Spinal cord (tissue), 9 donors: ENCODE measurements at regions not wholly inside any gene's neighbourhood (a gene's known extent, or its start where the extent isn't known, plus 50 kb on each side); places are given as distances from the start of the nearest gene placed in this dataset.

ENCODE experiments used
- DNase-seq, 6 donors: peaks; one replicate each; pipeline versions ENCODE4 v3.0.0 to v3.0.0-alpha.2; 2013 to 2015; ENCODE audit warnings: low spot score in 6 of 6, low read depth in 4 of 6
- H3K27ac ChIP-seq: one replicate; pipeline ENCODE4 v1.5.1; 2013; ENCODE audit warnings: low read depth, low read length, control low read depth
- H3K27me3 ChIP-seq: one replicate; pipeline ENCODE4 v1.6.1; 2013; ENCODE audit warnings: low read length; ENCODE audit not compliant: control insufficient read depth, insufficient read depth
- H3K36me3 ChIP-seq: one replicate; pipeline ENCODE4 v1.6.1; 2013; ENCODE audit warnings: low read length; ENCODE audit not compliant: control insufficient read depth, insufficient read depth
- H3K4me1 ChIP-seq: one replicate; pipeline ENCODE4 v1.6.1; 2013; ENCODE audit warnings: low read length; ENCODE audit not compliant: control insufficient read depth, insufficient read depth
- H3K4me3 ChIP-seq: one replicate; pipeline ENCODE4 v1.5.1; 2013; ENCODE audit warnings: low read depth, low read length, control low read depth
- H3K9me3 ChIP-seq: one replicate; pipeline ENCODE4 v1.6.1; 2013; ENCODE audit warnings: low read length; ENCODE audit not compliant: control insufficient read depth, insufficient read depth
- WGBS: methylation state at CpG from one replicate; pipeline ENCODE4 v1.1.5; 2013; ENCODE audit warnings: missing lambda C conversion rate; ENCODE audit not compliant: insufficient coverage; 5-methylcytosine and 5-hydroxymethylcytosine counted together
- donor health status: healthy.

DNA sequence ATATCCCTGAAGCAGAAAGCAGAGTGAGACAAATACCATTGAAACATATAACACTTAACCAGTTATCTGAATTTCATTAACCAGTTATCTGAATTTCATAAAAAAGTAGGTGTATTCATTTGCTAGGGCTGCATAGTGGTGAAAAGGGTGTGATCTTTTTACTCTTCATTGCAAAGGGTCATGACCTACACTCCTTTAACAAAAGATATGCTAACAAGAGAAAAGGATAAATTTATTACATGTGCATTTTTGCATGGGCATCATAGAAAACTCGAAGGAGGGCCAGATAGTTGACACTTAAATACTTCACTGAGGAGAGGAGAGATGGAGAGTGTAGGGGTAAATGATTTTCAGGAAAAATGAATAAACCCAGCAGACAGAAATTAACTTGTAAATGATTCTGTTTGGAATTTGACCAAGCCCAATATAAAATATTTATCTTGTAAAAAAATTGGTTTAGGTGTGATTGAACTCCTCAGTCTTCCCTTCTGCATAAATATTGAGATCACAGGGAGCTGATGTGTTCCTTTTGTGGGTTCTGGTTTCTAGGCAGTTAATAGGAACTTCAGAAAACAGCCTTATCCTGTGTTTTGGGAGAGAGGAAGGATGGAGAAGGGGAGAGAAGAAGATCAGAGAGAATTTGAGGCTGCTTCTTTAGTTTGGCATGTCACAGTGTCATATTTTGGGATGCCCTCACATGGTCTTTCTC, 372.5 kb upstream of the SYT4 start:
- DNase-seq, result no peak
- no CpG with 5 or more reads among the region's 1 CpG for WGBS
- Histone ChIP-seq H3K36me3 (no peaks in the 10 kb centered on the region), H3K27ac (no peak overlapping the region), H3K4me1 (no peaks in the 10 kb centered on the region), H3K27me3 (no peaks in the 10 kb centered on the region), H3K9me3 (no peaks in the 10 kb centered on the region), H3K4me3 (no peak overlapping the region)

DNA sequence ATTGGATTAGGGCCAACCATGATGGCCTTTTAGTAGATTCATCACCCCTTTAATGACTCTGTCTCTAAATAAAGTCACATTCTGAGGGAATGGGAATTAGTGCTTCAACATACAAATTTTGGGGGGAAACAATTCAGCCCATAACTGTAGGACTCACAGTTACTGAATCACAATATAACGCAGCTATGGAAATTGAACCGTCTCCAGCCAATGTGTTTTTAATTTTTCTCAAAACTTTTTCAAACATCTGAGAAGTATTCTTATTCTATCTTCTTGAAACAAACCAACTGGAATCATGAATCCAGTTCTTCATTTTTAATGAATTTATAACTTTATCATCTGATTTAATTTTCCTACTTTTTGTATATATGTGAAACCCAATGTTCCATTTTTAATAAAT, 373.1 kb upstream of the SYT4 start:
- no CpG with 5 or more reads among the region's 2 CpGs for WGBS
- no peaks in the 10 kb centered on the region for H3K4me1 ChIP-seq
- DNase-seq, result no peak
- H3K9me3 ChIP-seq, result no peaks in the 10 kb centered on the region
- H3K27ac ChIP-seq, result no peak overlapping the region
- no peaks in the 10 kb centered on the region for H3K27me3 ChIP-seq
- no peak overlapping the region for H3K4me3 ChIP-seq
- H3K36me3 ChIP-seq, result no peaks in the 10 kb centered on the region

DNA sequence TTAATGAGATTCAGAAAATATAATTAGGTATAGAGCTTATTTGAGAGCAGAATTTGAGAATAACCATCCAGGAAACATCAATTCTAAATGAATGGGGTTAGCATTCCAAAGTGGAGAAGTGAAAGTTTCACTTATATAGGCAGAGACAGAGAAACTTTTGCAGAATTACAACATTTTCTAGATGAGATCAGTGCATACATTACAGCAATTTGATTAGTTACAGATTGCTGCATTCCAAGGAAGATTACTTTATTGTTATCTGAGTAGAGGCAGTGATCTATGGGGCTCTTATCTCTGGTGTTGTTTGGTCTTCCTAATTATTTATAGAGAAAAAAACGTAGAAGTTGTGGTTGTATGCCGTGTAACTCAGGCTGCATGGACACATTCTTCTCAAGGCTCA, 373.8 kb upstream of the SYT4 start:
- Histone ChIP-seq H3K36me3 (no peaks in the 10 kb centered on the region), H3K9me3 (no peaks in the 10 kb centered on the region), H3K4me3 (no peak overlapping the region), H3K27me3 (no peaks in the 10 kb centered on the region), H3K4me1 (no peaks in the 10 kb centered on the region), H3K27ac (no peak overlapping the region)
- no CpG with 5 or more reads among the region's 2 CpGs for WGBS
- DNase-seq, result no peak

DNA sequence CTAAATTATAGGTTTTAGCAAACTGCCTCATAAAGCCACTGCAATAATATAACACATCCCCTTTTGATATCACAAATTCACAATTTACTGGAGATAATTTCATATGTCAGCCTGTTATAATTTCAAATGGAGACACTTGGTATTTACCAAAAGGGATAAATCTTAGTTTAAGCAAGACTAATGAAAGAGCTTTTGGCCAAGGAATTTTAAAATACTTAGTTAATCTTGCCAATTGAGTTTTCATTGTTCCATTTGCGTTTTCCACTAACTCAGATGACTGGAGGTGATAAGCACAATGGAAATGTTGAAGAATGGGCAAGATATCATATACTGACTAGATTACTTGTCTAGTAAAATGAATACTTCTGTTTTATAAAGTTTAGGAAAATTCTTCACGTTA, 379.3 kb upstream of the SYT4 start:
- Histone ChIP-seq H3K36me3 (no peaks in the 10 kb centered on the region), H3K27ac (no peak overlapping the region), H3K4me1 (no peaks in the 10 kb centered on the region), H3K4me3 (no peak overlapping the region), H3K9me3 (no peaks in the 10 kb centered on the region), H3K27me3 (no peaks in the 10 kb centered on the region)
- DNase-seq, result no peak
- no CpG with 5 or more reads among the region's 2 CpGs for WGBS

DNA sequence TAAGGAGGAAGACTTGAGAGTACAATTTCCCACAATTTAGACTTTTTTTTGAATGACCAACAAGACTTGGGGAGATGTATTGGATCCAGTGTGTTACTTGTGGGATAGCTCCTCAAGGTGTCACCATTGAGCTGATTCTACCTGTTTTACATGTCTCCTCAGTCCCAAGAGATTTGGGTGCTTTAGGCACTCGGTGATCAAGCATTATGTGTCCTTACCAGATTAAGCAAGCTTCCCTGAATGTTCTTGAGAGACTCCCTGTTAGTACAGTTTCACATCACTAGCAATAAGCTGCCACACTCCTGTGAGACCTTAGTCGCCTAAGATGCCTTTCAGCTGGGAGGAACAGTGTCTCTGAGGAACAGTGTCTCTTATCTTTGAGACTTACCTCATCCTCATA, 384.3 kb upstream of the SYT4 start:
- DNase-seq, result peak in 1 of 6 donors; percentile 13
- 50% methylated on average over 1 of the region's 2 CpGs for WGBS

DNA sequence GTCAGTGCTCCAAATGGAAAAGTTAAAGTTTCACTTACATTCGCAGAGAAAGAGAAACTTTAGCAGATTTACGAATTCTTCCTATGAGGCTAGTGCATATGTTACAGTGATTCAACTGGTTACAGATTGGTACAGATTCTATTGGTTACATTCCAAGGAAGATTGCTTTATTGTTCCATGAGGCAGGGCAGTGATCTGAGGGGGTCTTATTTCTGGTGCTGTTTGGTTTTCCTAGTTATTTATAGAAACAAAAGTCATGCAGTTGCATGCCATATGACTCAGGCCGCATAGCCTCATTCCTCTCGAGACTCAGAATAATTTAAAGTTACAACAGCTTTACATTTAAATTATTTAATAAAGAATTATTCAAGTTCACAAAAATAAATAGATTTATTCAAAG, 385.4 kb upstream of the SYT4 start:
- Histone ChIP-seq H3K9me3 (no peaks in the 10 kb centered on the region), H3K27ac (no peak overlapping the region), H3K4me3 (no peak overlapping the region), H3K4me1 (no peaks in the 10 kb centered on the region), H3K27me3 (no peaks in the 10 kb centered on the region), H3K36me3 (no peaks in the 10 kb centered on the region)
- WGBS, result 100% methylated on average over 1 of the region's 4 CpGs
- DNase-seq, result no peak

More for the DNA sequence above, 384.3 kb upstream of the SYT4 start:
- H3K27me3 ChIP-seq, result no peaks in the 10 kb centered on the region
- no peak overlapping the region for H3K27ac ChIP-seq
- no peaks in the 10 kb centered on the region for H3K36me3 ChIP-seq
- no peaks in the 10 kb centered on the region for H3K9me3 ChIP-seq
- no peak overlapping the region for H3K4me3 ChIP-seq
- H3K4me1 ChIP-seq, result no peaks in the 10 kb centered on the region

DNA sequence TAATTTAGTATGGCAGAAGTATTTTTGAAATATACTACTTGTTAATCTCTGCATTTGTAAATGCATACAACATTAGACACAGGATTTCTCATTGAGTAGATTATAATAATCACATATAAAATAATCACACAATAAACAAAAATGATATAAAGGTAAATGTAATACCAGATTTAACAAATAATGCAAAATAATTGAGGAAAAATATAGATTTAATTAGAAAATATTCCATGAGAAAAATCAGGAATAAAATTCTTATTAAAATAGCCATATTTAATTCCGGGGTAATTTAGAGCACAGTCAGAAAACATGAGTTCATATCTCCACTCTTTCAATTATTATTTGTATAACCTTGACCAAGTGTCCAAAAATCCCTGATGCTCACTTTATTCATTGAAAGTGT, 385.9 kb upstream of the SYT4 start:
- no CpG with 5 or more reads among the region's 1 CpG for WGBS
- no peak overlapping the region for H3K27ac ChIP-seq
- H3K4me1 ChIP-seq, result no peaks in the 10 kb centered on the region
- no peaks in the 10 kb centered on the region for H3K36me3 ChIP-seq
- no peak for DNase-seq
- no peaks in the 10 kb centered on the region for H3K9me3 ChIP-seq
- no peaks in the 10 kb centered on the region for H3K27me3 ChIP-seq
- no peak overlapping the region for H3K4me3 ChIP-seq

DNA sequence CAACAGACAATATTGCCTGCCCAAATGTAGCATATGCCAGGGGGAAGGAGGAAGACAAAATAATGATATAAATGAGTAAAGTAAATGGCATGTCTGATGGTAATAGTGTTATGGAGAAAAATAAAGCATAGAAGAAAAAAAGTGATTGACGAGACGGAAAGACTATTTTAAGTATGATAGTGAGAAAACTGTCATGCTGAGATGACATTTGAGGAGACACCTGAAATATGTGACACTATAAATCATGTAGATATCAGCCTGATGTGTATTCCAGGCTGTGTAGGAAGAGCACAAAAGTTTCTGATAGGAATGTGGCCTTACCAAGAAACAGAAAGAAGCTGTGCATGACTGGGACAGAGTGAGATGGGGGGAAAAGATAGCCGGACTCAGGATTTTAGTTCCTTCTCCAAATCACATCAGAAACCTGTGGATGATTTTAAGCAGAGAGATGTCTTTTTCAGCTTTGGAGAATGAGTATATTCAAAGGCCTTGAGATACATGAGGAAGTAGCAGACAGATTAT, 387.3 kb upstream of the SYT4 start:
- Histone ChIP-seq H3K9me3 (no peaks in the 10 kb centered on the region), H3K27me3 (no peaks in the 10 kb centered on the region), H3K27ac (no peak overlapping the region), H3K4me3 (no peak overlapping the region), H3K4me1 (no peaks in the 10 kb centered on the region), H3K36me3 (no peaks in the 10 kb centered on the region)
- 100% methylated on average over 2 of the region's 3 CpGs for WGBS
- no peak for DNase-seq

DNA sequence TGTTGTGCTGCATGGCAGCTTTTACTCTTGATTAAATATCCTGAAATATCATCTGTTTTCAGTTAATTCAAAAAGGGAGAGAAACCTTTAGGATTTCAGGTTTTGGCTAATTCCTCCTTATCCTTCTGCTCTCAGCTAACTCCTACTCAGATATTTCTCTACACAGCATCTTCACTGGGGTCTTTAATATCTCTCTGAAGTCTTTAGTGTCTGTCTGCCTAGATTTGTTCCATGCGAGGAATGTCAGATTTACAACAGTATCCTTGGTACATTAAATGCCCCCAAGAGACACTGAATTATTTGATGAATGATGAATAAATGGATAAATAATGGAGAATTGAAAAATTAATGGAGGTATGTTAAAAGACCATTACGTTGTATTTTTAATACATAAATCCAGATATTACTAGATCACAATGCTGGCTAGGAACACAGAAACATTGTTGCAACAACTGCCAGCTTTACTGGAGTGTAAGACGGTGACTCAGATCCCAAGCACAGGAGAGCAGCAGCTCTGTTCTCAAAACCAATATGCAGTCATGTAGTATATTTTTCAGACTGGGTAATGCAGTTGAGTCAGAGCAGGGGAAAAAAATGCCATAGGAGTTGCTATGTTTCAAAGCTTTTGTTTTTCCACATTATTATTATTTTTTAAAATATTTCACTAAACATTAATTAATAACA, 388.0 kb upstream of the SYT4 start:
- no peaks in the 10 kb centered on the region for H3K27me3 ChIP-seq
- peak in 1 of 6 donors; percentile 14 for DNase-seq
- no peaks in the 10 kb centered on the region for H3K4me1 ChIP-seq
- WGBS, result no CpG with 5 or more reads among the region's 3 CpGs
- no peaks in the 10 kb centered on the region for H3K36me3 ChIP-seq
- no peak overlapping the region for H3K27ac ChIP-seq
- H3K4me3 ChIP-seq, result no peak overlapping the region
- no peaks in the 10 kb centered on the region for H3K9me3 ChIP-seq

DNA sequence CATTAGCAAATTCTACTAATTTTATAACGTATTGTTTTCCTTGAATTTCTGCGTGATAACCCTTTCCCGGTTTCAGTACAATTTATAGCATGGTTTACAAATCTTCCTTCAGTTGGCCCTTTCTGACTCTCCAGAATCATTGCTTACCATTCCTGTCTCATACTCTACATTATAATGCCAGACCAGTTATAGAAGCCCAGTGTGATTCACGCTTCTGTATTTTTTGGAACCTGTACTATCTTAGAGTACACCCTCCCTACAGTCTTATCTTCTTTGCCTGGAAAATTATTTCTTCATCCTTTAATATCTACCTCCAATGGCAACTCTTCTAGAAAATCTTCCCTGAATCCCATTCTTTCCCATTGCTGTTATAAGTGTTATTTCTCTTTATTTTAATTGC, 391.6 kb upstream of the SYT4 start:
- Histone ChIP-seq H3K4me1 (no peaks in the 10 kb centered on the region), H3K9me3 (no peaks in the 10 kb centered on the region), H3K27ac (no peak overlapping the region), H3K36me3 (no peaks in the 10 kb centered on the region), H3K4me3 (no peak overlapping the region), H3K27me3 (no peaks in the 10 kb centered on the region)
- 100% methylated on average over 4 of the region's 4 CpGs for WGBS
- DNase-seq, result no peak
